Transverse colon (tissue), 3 donors: ENCODE measurements at regions not wholly inside any gene's neighbourhood (a gene's known extent, or its start where the extent isn't known, plus 50 kb on each side); places are given as distances from the start of the nearest gene placed in this dataset.

Source experiments
- POLR2A ChIP-seq: fragments of 450-650 bp; IDR thresholded peaks from one replicate; pipeline ENCODE4 v1.6.1; 2016; ENCODE audit warnings: antibody characterized with exemption, mild to moderate bottlenecking, moderate library complexity
- TF ChIP-seq, protein P1 (sequence below), 5 experiments: fragments of 200-600 bp in 3 of 5; fragments of 450-650 bp in 2 of 5; sonication (generic) in 3 of 5; IDR thresholded peaks; 1 replicate in 2 of 5; 2 replicates in 3 of 5; pipeline ENCODE4 v1.5.1; 2016 to 2017; ENCODE audit warnings: antibody characterized with exemption in 5 of 5, inconsistent platforms in 3 of 5, mild to moderate bottlenecking in 2 of 5, moderate library complexity in 1 of 5

DNA sequence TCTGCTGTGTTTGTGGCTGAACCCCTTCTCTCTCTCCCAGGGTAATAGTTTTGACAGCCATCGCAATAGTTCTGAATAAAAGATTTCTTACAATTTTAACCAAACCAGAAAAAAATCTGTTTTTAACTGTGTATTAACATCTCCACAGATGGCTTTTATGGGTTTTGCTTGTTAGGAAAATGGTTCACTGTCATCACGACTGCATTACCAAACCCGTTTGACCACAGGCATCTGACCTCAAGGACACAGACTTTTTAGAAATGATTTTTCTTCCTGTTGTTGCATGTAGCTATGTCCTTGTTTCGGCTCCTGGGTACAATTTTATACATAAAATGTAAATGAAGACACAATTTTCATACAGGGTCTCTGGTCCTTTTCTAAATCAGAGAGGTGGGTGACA lies 316.1 kb downstream of the IRX1 start:
- TF ChIP-seq, protein P1, sequence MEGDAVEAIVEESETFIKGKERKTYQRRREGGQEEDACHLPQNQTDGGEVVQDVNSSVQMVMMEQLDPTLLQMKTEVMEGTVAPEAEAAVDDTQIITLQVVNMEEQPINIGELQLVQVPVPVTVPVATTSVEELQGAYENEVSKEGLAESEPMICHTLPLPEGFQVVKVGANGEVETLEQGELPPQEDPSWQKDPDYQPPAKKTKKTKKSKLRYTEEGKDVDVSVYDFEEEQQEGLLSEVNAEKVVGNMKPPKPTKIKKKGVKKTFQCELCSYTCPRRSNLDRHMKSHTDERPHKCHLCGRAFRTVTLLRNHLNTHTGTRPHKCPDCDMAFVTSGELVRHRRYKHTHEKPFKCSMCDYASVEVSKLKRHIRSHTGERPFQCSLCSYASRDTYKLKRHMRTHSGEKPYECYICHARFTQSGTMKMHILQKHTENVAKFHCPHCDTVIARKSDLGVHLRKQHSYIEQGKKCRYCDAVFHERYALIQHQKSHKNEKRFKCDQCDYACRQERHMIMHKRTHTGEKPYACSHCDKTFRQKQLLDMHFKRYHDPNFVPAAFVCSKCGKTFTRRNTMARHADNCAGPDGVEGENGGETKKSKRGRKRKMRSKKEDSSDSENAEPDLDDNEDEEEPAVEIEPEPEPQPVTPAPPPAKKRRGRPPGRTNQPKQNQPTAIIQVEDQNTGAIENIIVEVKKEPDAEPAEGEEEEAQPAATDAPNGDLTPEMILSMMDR (IDR thresholded peaks at IDR 0.05), result no peak
- no peak for TF ChIP-seq POLR2A
